CD4-positive, alpha-beta T cell treated with Interleukin-17A for 4 hours (primary cell): ENCODE measurements at regions not wholly inside any gene's neighbourhood (a gene's known extent, or its start where the extent isn't known, plus 50 kb on each side); places are given as distances from the start of the nearest gene placed in this dataset.

Experiments
- DNase-seq: peaks from one replicate; pipeline ENCODE4 v3.0.0-alpha.2; 2020; ENCODE audit warnings: mixed read lengths

- no peak for DNase-seq
Measured at GRCh38 chr6:11633741-11634509, 96.4 kb downstream of the TMEM170B start.

- no peak for DNase-seq
Measured at GRCh38 chr6:11634948-11635347, 97.4 kb downstream of the TMEM170B start.

DNA sequence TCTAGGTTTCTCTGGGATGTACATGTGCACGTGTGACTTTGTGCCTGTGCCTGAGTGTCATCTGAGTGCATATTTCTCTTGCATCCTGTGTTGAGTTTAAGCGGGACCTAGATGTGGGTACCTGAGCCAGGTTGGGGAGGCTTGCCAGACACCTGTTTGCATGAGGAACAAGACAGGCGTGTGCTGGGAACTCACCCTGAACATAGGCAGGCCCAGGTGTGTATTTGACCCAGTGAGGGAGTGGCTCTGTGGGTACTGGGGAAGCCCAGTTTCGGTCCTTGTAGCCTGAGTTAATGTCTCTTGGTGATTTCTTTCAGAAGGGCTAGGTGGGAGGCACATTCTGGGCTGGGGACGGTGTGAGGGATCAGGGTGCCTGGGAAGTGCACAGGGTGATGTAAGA, 98.6 kb downstream of the TMEM170B start:
- DNase-seq: no peak

DNA sequence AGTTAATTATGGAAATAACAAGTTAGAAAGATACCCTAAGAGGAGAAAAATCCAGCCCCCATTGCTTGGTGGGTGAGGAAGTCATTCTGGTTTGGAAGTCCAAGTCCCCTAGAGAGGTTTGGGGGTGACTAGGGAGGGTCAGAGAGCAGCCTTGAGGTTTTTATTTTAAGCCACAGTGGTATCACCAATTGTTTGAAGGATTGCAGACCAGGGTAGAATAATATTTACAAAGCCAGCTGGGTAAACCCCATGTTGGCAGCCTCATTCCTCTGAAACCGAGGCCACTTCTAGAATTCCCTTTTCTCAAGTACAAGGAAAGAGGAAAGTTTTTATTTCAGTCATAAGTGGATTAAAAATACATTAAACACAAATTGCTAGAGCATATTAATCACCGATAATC, 99.7 kb downstream of the TMEM170B start:
- no peak for DNase-seq

DNA sequence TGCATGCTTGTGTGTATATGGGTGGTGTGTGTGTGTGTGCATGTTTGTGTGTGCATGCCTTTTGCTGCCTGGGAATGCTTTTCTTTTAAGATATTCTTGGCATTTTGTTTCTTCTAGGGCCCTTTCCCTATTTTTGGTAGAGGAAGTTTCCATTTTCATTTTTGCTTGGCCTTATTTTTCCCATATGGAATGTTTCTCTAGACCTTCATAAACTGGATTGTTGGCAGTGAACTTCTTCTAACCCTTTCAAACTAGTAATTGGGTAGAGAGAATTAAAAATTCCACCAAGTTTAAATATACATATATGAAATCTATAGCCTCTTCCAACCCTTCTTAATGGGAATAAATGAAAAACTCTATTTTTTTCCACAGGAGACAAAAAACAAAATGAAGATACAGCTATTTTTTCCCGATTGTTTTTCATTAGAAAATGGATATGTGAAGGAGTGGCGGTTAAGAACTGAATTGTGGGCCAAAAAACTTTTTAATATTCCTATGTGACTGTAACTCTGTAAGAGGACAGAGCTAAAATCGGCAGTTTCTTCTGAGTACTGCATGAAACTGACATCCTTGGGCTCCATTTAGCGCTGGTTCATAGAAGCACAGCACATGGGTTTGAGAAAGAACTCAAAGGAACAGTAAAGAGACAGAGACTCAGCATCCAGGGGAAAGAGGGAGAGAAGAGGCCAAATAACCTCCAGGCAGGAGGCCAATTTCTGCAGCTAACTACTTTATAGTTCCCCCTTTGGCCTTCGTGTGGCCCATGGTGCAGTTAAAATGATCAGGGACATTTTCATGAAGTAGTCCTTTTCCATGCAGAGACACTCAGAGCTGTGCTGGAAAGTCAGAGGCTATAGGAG, 102.1 kb downstream of the TMEM170B start:
- no peak for DNase-seq

DNA sequence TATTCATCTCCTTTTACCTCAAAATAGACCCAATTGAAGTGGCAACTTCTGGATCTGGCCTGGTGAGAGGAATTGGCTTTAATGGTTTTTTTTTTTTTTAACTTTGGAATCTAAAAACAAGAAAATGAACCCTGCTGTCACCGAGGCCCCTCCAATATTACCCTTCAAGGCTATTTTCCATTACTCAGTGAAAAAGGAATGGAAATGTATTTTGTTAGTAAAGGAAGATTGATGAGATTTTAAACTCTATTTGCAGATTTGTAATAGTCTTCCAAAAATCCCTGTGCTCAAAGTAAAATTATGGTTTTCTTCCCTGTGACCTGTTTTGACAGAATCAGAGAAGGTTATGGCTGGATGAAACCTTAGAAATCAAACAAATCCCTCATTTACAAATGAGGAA, 102.9 kb downstream of the TMEM170B start:
- DNase-seq: no peak

DNA sequence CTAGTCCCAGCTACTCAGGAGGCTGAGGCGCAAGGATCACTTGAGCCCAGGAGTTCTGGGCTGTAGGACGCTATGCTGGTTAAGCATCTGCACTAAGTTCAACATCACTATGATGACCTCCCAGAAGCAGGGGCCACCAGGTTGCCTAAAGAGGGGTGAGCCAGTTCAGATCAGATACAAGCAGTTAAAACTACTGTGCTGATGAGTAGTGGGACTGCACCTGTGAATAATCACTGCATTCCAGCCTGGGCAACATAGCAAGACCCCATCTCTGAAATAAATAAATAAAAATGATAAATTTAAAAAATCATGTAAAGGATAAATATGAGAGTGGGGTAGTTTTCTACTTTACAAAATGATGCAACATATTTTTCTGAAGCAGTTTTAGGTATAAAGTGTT, 106.5 kb downstream of the TMEM170B start:
- no peak for DNase-seq

- no peak for DNase-seq
Measured at GRCh38 chr6:11644601-11645000, 107.1 kb downstream of the TMEM170B start.

DNA sequence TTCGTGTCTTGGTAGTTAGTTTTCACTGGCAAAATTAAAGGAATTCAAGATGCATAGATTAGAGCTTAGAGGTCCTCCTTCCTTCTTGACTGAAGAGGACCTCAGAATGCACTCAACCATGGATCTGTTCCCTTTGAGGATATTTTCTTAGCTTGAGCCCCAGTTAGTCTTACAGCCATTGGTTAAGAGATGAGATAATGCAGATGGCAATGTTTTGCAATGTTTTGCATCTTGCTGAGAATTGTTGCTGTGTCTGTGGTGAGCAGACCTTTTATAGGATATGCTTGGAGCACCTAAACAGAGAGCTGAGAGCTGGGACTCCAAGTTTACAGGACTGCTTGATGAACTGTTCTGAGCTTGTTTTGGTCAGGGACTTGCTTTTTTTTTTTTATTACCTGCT, 107.5 kb downstream of the TMEM170B start:
- DNase-seq: no peak

DNA sequence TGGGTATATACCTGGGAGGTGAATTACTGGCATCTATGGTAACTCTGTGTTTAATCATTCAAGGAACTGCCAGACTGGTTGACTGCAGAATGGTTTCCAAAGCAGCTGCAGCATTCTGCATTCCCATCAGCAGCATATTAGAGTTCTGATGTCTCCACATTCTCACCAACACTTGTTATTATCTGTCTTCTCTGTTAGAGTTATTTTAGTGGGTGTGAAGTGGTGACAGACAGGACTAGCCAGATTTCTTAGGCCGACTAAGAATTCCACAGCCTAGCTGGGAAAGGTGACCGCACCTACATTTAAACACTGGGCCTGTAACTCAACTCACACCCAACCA, 110.9 kb downstream of the TMEM170B start:
- no peak for DNase-seq

DNA sequence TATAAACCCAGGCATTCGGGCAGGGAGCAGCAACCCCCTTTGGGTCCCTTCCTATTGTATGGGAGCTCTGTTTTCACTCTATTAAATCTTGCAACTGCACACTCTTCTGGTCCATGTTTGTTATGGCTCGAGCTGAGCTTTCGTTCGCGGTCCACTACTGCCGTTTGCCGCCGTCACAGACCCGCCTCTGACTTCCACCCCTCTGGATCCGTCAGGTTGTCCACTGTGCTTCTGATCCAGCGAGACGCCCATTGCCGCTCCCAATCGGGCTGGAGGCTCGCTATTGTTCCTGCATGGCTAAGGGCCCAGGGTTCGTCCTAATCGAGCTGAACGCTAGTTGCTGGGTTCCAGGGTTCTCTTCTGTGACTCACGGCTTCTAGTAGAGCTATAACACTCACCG, 111.3 kb downstream of the TMEM170B start:
- no peak for DNase-seq

GRCh38 chr6:11650025-11650696, 112.6 kb downstream of the TMEM170B start:
- DNase-seq: no peak

- no peak for DNase-seq
Measured at GRCh38 chr6:11650711-11651110, 113.2 kb downstream of the TMEM170B start.

DNA sequence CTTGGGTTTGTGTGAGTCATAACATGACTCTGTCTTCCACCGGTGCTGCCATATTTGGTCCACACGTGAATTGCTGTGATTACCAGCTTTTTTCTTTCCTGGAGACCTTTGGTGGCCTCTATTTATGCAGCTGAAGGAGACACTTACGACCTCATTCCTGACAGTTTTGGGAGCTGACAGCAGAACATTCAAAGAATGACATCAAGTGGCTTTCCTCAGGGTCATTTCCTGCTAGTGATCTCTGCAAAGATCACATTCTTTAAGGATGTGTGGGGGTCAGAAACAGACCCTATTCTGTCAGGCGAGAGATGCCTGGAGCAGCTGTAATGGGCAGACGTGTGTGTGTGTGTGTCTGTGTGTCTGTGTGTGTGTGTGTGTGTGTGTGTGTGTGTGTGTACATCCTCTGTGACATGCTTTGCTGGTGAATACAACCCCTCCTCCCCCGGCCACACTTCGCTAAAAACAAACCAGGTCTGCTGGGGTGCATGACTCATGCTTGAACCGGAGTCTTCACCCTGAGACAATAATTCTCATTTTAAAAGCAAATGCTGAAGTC, 115.6 kb downstream of the TMEM170B start:
- DNase-seq: peak; percentile 50

DNA sequence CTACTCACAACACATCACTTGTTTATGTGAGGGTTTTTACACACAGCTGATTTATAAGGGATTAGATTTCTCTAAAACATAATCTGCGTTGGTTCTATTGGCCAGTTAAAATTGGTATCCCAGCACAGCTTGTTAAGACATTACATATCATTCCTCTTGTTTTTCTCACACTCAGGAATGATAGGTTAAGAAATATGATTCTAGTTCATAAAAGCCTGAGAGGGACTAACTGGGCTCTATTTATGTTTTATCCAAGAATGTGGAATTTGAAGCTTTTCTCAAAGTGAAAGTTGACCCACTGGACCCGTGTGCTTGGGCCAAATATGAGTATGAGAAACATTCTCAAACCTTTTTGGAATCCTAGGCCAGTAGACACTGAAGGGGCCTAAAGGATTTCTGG, 117.3 kb downstream of the TMEM170B start:
- DNase-seq: no peak

DNA sequence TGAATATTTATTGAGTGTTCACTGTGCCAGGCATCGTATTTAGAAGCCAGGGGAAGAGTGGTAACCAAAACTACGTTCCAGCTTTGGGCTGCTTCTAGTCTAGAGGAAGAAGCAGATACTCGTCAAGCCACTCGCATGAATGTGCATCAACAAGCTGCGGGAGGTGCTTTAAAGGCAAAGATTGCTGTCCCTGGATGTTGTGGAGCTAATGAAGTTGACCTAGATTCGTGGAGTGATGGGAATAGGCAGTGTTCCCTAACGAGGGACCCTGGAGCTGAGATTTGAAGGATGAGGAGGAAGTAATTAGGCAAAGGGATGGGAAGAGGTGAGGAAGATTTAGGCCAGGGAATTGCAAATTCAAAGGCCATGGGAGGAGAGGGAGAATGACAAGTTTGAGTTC, 118.9 kb downstream of the TMEM170B start:
- DNase-seq: no peak

GRCh38 chr6:11659757-11660156, 118.8 kb downstream of the ADTRP start:
- no peak for DNase-seq

GRCh38 chr6:11662323-11662722, 116.3 kb downstream of the ADTRP start:
- no peak for DNase-seq

DNA sequence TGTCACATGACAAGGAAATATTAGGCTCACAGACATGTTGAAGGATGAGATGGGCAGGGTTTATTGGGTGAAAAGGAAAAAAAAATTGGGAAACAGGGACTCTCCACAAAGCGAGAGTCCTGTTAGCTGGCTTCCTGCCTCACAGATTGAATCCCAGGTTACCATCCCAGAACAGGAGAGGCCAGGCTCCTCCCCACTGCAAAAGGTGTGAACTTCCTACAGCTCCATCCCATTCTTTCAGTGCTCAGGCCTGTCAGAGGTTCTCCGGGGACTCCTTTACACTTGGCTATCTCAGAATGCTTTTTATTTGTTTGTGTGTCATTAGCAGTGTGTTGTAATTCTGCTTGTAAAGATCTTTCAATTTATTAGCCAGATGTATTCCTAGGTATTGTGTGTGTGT, 115.1 kb downstream of the ADTRP start:
- DNase-seq: no peak
